ENCODE measurements at regions not wholly inside any gene's neighbourhood (a gene's known extent, or its start where the extent isn't known, plus 50 kb on each side); places are given as distances from the start of the nearest gene placed in this dataset.

DNA sequence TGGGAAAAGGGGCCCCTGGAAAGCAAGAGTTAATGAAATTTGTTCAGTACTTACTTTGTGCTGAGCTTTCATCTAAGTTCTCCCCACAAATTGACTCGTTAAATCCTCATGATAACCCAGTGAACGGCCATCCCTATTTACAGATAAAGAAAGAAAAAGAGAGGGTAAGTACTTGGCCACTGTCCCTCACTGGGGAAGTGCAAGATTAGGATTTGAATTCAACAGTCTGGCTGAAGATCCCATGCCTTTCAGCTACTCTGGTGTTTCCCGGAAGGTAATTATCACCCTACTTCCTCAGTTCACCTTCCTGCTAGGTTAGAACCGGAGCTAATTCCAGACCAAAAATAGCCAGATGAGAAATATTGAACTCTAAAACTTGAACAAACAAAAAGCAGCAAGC lies 269.2 kb upstream of the TLE4 start:
- H3K9me3 ChIP-seq (ENCODE audit: insufficient read depth in 2 of 2, low read depth in 1 of 2, low read length in 1 of 2), result no peaks in the 10 kb centered on the region
- no peak overlapping the region; a peak in 2 of 4 replicates for H3K4me2 ChIP-seq (ENCODE audit: insufficient read depth in 1 of 2, low read depth in 2 of 2, low read length in 2 of 2)
- TF ChIP-seq TCF12 (IDR thresholded peaks at IDR 0.05; ENCODE audit: low read depth, low read length), result no peak
- TF ChIP-seq, protein P1, sequence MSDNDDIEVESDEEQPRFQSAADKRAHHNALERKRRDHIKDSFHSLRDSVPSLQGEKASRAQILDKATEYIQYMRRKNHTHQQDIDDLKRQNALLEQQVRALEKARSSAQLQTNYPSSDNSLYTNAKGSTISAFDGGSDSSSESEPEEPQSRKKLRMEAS (IDR thresholded peaks at IDR 0.05), result no peak
- TF ChIP-seq EP300 (IDR thresholded peaks at IDR 0.05; ENCODE audit: borderline replicate concordance in 1 of 2, low read depth in 2 of 2, low read length in 2 of 2), result no peak
- TF ChIP-seq NANOG (IDR thresholded peaks at IDR 0.05; ENCODE audit: insufficient read depth, low read depth, low read length, poor library complexity, severe bottlenecking), result no peak
- TF ChIP-seq BACH1 (IDR thresholded peaks at IDR 0.05; ENCODE audit: low read length), result no peak
- TF ChIP-seq CHD1 (IDR thresholded peaks at IDR 0.05; ENCODE audit: low read depth, low read length), result no peak
- TF ChIP-seq SP1 (IDR thresholded peaks at IDR 0.05; ENCODE audit: low read depth, low read length), result no peak
- no peak for TF ChIP-seq BRCA1 (IDR thresholded peaks at IDR 0.05; ENCODE audit: low read depth, low read length)
- TF ChIP-seq CEBPB (IDR thresholded peaks at IDR 0.05; ENCODE audit: low read depth, low read length), result no peak
- no peak for TF ChIP-seq TAF7 (optimal IDR thresholded peaks at IDR 0.05; ENCODE audit: borderline replicate concordance, low read depth, low read length)
- no peak overlapping the region for H3K27ac ChIP-seq (ENCODE audit: low read depth, low read length)
- 82% methylated on average over 4 of the region's 4 CpGs; no CpG with 5 or more reads in 1 of the 2 experiments for whole genome bisulfite sequencing, 2 experiments (ENCODE audit: extremely low coverage in 1 of 2, insufficient coverage in 1 of 2, insufficient read length in 1 of 2, insufficient replicate concordance in 2 of 2, low coverage in 1 of 2, low lambda C conversion rate in 2 of 2, missing lambda C conversion rate in 1 of 2)
- ChIA-PET CTCF (ENCODE audit: partially characterized antibody) (interaction anchor here (0.6 to 2.1 kb wide), 5 partner anchors 10 to 356 kb away, joined by 3 to 6 read pairs (median 4); no protein-coding TSS in a partner anchor), POLR2A (ENCODE audit: partially characterized antibody) (no interaction called here)
- H3K4me1 ChIP-seq (replicated peaks in 1 of 4; ENCODE audit: control insufficient read depth in 3 of 4, insufficient read depth in 4 of 4, low read length in 3 of 4), result peaks cover 2 to 12% (median 7%) of the 10 kb centered on the region in 4 experiments; a peak in 5 of 7 replicates
- H2AFZ ChIP-seq (ENCODE audit: low read length), result peak overlapping the region; percentile 26; the same call in 1 of the 2 replicates
- no peak overlapping the region for H2BK20ac ChIP-seq (ENCODE audit: low read length)
- no peak overlapping the region for H3K4me3 ChIP-seq (ENCODE audit: extremely low read depth in 1 of 4, insufficient read depth in 2 of 4, low read depth in 3 of 4, low read length in 4 of 4)
- no peak overlapping the region; the same call in 1 of the 2 replicates for H2BK5ac ChIP-seq (ENCODE audit: low read depth, low read length)
- no peak overlapping the region for H4K8ac ChIP-seq (ENCODE audit: extremely low read depth, insufficient read depth, low read length)
- no peaks in the 10 kb centered on the region for H3K27me3 ChIP-seq (replicated peaks in 1 of 4; ENCODE audit: control insufficient read depth in 3 of 4, extremely low read depth in 1 of 4, insufficient read depth in 3 of 4, low read length in 3 of 4)
- no peak overlapping the region for H3K9ac ChIP-seq (replicated peaks in 1 of 4; ENCODE audit: extremely low read depth in 1 of 4, low read depth in 3 of 4, low read length in 3 of 4)
- FAIRE-seq, result no peak
- no peak overlapping the region for H3K56ac ChIP-seq (replicated peaks; ENCODE audit: insufficient read length, low read depth, low read length)
- H3K23ac ChIP-seq (ENCODE audit: insufficient read length), result no peak overlapping the region
- H3K18ac ChIP-seq (ENCODE audit: extremely low read depth, low read length), result no peak overlapping the region
- H2BK120ac ChIP-seq (replicated peaks; ENCODE audit: low read depth, low read length), result no peak overlapping the region
- H3K36me3 ChIP-seq (ENCODE audit: control insufficient read depth in 2 of 4, insufficient read depth in 4 of 4, low read length in 3 of 4), result no peaks in the 10 kb centered on the region
- no peaks in the 10 kb centered on the region for H4K20me1 ChIP-seq (replicated peaks in 1 of 2; ENCODE audit: control insufficient read depth in 1 of 2, insufficient read depth in 2 of 2, low read length in 2 of 2)
- H2BK15ac ChIP-seq (ENCODE audit: low read length), result no peak overlapping the region
- no peak overlapping the region for H3K14ac ChIP-seq (ENCODE audit: insufficient read length)
- no peak overlapping the region for H2AK5ac ChIP-seq (ENCODE audit: low read depth, low read length)
- DNase-seq (ENCODE audit: low read depth in 1 of 2, low spot score in 2 of 2), result no peak
- no peak overlapping the region for H3K4ac ChIP-seq (replicated peaks; ENCODE audit: insufficient read length, low read depth, low read length)
- no peaks in the 10 kb centered on the region for H3K79me2 ChIP-seq (ENCODE audit: control insufficient read depth in 1 of 2, insufficient read depth in 2 of 2, low read length in 2 of 2)
- no peak overlapping the region for H2BK12ac ChIP-seq (ENCODE audit: low read depth, low read length)
- H4K91ac ChIP-seq (replicated peaks; ENCODE audit: insufficient read length, low read length), result no peak overlapping the region
- no peak overlapping the region for H4K5ac ChIP-seq (ENCODE audit: insufficient read length, low read depth, low read length)
- no peaks in the 10 kb centered on the region for H3K23me2 ChIP-seq (ENCODE audit: low read depth, low read length)
- H3K79me1 ChIP-seq (ENCODE audit: low read depth, low read length), result no peaks in the 10 kb centered on the region
